Esophagus muscularis mucosa (tissue), 3 donors: ENCODE measurements at regions not wholly inside any gene's neighbourhood (a gene's known extent, or its start where the extent isn't known, plus 50 kb on each side); places are given as distances from the start of the nearest gene placed in this dataset.

ENCODE experiments used
- CTCF ChIP-seq, 3 experiments: fragments of 200-600 bp in 2 of 3; fragments of 450-650 bp in 1 of 3; sonication (generic) in 2 of 3; IDR thresholded peaks; one replicate each; pipeline ENCODE4 v1.5.1; 2017 to 2019; ENCODE audit warnings: antibody characterized with exemption in 3 of 3, mild to moderate bottlenecking in 2 of 3, moderate library complexity in 1 of 3
- POLR2A ChIP-seq: fragments of 450-650 bp; IDR thresholded peaks from one replicate; pipeline ENCODE4 v1.6.1; 2017; ENCODE audit warnings: antibody characterized with exemption, moderate library complexity, mild to moderate bottlenecking, low read depth
- POLR2AphosphoS5 ChIP-seq, 2 donors: sonication (generic); formaldehyde crosslinking; IDR thresholded peaks; one replicate each; pipeline ENCODE4 v1.6.1; 2017; ENCODE audit warnings: antibody characterized with exemption in 2 of 2

DNA sequence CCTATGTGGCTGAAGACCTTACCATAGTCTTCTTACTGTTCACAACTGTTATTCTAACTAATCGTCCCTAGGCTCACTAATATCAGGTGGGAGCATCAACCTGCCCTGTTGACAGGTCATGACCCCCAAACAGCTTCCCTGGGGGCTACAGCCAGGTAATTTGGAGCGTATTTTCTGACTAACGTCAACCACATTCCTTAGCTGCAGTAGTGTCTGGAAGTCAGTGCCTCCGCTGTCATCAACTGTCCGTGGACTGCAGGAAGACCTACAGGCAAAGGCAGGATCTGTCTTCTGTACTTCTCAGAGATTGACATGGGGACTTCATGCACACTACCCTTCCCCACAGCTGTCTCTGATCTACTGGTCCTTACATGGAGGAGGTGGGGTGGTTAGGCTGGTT lies 456.9 kb downstream of the BCL11A start:
- TF ChIP-seq CTCF (IDR thresholded peaks at IDR 0.05) (no peak), POLR2AphosphoS5 (IDR thresholded peaks at IDR 0.05) (no peak), POLR2A (no peak)
